Liver (tissue), 8 donors: ENCODE measurements at regions not wholly inside any gene's neighbourhood (a gene's known extent, or its start where the extent isn't known, plus 50 kb on each side); places are given as distances from the start of the nearest gene placed in this dataset. TPM values are rescaled to one million over a fixed set of nuclear protein-coding genes. Genes with fewer than 3 reads are reported as not detected.

Experiments used
- DNase-seq: peaks from one replicate; pipeline ENCODE4 v3.0.0-alpha.2; 2017; ENCODE audit warnings: low spot score
- H3K27ac ChIP-seq, 2 donors: one replicate each; pipeline ENCODE4 v1.7.0; 2013; ENCODE audit warnings: inconsistent platforms in 2 of 2, low read length in 2 of 2, control low read depth in 1 of 2, low read depth in 1 of 2, mild to moderate bottlenecking in 1 of 2
- H3K27me3 ChIP-seq, 4 donors: one replicate each; pipeline versions ENCODE4 v1.6.1 to v1.7.0; 2013; ENCODE audit warnings: low read length in 3 of 4, inconsistent platforms in 1 of 4, mild to moderate bottlenecking in 1 of 4, moderate library complexity in 1 of 4; ENCODE audit not compliant: control insufficient read depth in 4 of 4, insufficient read depth in 4 of 4
- H3K36me3 ChIP-seq, 4 donors: one replicate each; pipeline versions ENCODE4 v1.6.1 to v1.7.0; 2013; ENCODE audit warnings: low read length in 3 of 4, mild to moderate bottlenecking in 3 of 4, low read depth in 1 of 4, moderate library complexity in 1 of 4; ENCODE audit not compliant: control insufficient read depth in 4 of 4, insufficient read depth in 3 of 4
- H3K4me1 ChIP-seq, 4 donors: one replicate each; pipeline versions ENCODE4 v1.6.1 to v1.7.0; 2013; ENCODE audit warnings: low read length in 3 of 4, mild to moderate bottlenecking in 3 of 4, moderate library complexity in 1 of 4; ENCODE audit not compliant: control insufficient read depth in 4 of 4, insufficient read depth in 4 of 4
- H3K4me3 ChIP-seq, 3 donors: one replicate each; pipeline versions ENCODE4 v1.6.1 to v1.7.0; 2013; ENCODE audit warnings: low read length in 3 of 3, control low read depth in 1 of 3, low read depth in 1 of 3, mild to moderate bottlenecking in 1 of 3
- H3K9ac ChIP-seq, 2 donors: one replicate each; pipeline ENCODE4 v1.7.0; 2013; ENCODE audit warnings: low read length in 2 of 2, mild to moderate bottlenecking in 2 of 2, moderate library complexity in 2 of 2, control low read depth in 1 of 2, low read depth in 1 of 2
- H3K9me3 ChIP-seq, 4 donors: one replicate each; pipeline versions ENCODE4 v1.6.1 to v1.7.0; 2013; ENCODE audit warnings: low read length in 3 of 4; ENCODE audit not compliant: control insufficient read depth in 4 of 4
- CTCF ChIP-seq: fragments of 150-350 bp; IDR thresholded peaks from 2 replicates; pipeline ENCODE4 v1.5.1; 2017; ENCODE audit warnings: improper control_type of control experiment, low read depth, low read length; ENCODE audit not compliant: missing input control
- FOXA1 ChIP-seq: IDR thresholded peaks from 2 replicates; pipeline ENCODE4 v1.6.1; 2016; ENCODE audit warnings: antibody characterized with exemption
- FOXA2 ChIP-seq: IDR thresholded peaks from 2 replicates; pipeline ENCODE4 v1.6.1; 2016; ENCODE audit warnings: antibody characterized with exemption
- GABPA ChIP-seq, 2 donors: IDR thresholded peaks in 1 of 2; conservative IDR thresholded peaks in 1 of 2; 2 replicates each; pipeline ENCODE4 v1.6.1; 2016; ENCODE audit warnings: antibody characterized with exemption in 2 of 2, mild to moderate bottlenecking in 1 of 2, moderate library complexity in 1 of 2
- HNF4A ChIP-seq, 2 donors: conservative IDR thresholded peaks; 2 replicates each; pipeline ENCODE4 v1.6.1; 2016; ENCODE audit warnings: antibody characterized with exemption in 2 of 2, mild to moderate bottlenecking in 2 of 2
- HNF4G ChIP-seq: IDR thresholded peaks from 2 replicates; pipeline ENCODE4 v1.6.1; 2016; ENCODE audit warnings: antibody characterized with exemption
- JUND ChIP-seq, 2 donors: IDR thresholded peaks; 2 replicates each; pipeline ENCODE4 v1.6.1; 2016; ENCODE audit warnings: antibody characterized with exemption in 2 of 2
- NR2F2 ChIP-seq: IDR thresholded peaks from 2 replicates; pipeline ENCODE4 v1.6.1; 2016; ENCODE audit warnings: antibody characterized with exemption
- RXRA ChIP-seq, 2 donors: IDR thresholded peaks; 2 replicates each; pipeline ENCODE4 v1.6.1; 2017 to 2018; ENCODE audit warnings: antibody characterized with exemption in 2 of 2, mild to moderate bottlenecking in 1 of 2
- small RNA-seq: library from RNA; depleted of rRNA; stranded (forward); fragments of <200 nt; gene quantifications from one replicate; pipeline ENCODE3, GENCODE V24; 2014
- TF ChIP-seq, protein P1 (sequence below): IDR thresholded peaks from 2 replicates; pipeline ENCODE4 v1.6.1; 2016; ENCODE audit warnings: antibody characterized with exemption
- donor health status: healthy.
- donor health status: healthy.
- donor health status: healthy.
- donor health status: healthy.

DNA sequence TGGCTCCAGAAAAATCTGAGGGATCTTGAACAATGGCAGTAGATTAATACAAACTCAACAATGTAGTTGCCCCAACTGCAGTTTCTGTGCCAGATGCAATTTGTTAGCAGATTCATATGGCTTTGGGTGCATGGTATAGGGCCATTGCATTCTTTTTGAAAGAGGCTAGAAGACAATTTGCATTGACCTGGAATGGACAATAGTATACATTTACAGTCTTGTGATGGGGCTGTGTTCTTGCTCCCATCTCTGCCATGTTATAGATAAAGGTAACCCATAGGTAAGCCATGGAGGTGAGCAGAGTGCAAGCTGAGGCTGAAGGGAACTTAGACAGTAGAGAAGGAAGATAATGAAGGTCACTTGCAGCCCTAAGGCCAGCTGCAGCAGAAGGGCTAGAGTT is 50.1 kb upstream of the DIO3 start:
- H3K36me3 ChIP-seq = no peaks in the 10 kb centered on the region
- no peak overlapping the region for H3K9ac ChIP-seq
- peaks cover 0 to 11% (median 6%) of the 10 kb centered on the region in 4 donors for H3K4me1 ChIP-seq
- no peaks in the 10 kb centered on the region for H3K27me3 ChIP-seq
- H3K4me3 ChIP-seq = no peak overlapping the region
- TF ChIP-seq GABPA (IDR thresholded peaks at IDR 0.05 in 1 of 2, conservative IDR thresholded peaks at IDR 0.05 in 1 of 2) = no peak
- no peak for TF ChIP-seq FOXA1
- no peak for TF ChIP-seq HNF4A (conservative IDR thresholded peaks at IDR 0.05)
- no peak for TF ChIP-seq NR2F2
- TF ChIP-seq, protein P1, sequence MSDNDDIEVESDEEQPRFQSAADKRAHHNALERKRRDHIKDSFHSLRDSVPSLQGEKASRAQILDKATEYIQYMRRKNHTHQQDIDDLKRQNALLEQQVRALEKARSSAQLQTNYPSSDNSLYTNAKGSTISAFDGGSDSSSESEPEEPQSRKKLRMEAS = no peak
- TF ChIP-seq FOXA2 = no peak
- no peak for TF ChIP-seq HNF4G
- no peak for TF ChIP-seq JUND (IDR thresholded peaks at IDR 0.05)
- no peak for TF ChIP-seq RXRA (IDR thresholded peaks at IDR 0.05)
- TF ChIP-seq CTCF = no peak
- no peak overlapping the region for H3K27ac ChIP-seq
- no peaks in the 10 kb centered on the region for H3K9me3 ChIP-seq
- no peak for DNase-seq

Small RNA genes in the stretch of these regions (small RNA-seq; reads per million reads assigned to genes)
- gene MIR1185-1 (3.0 reads per million, percentile 90 among the genes with 10 or more reads in this experiment), gene MIR1185-2 (0.58 reads per million, percentile 62 among the genes with 10 or more reads in this experiment), gene MIR1193 (0.11 reads per million), gene MIR1197 (7.2 reads per million, percentile 93 among the genes with 10 or more reads in this experiment), gene MIR134 (90.6 reads per million, percentile 98 among the genes with 10 or more reads in this experiment), gene MIR154 (31.3 reads per million, percentile 96 among the genes with 10 or more reads in this experiment), gene MIR299 (48.5 reads per million, percentile 97 among the genes with 10 or more reads in this experiment), gene MIR300 (0.07 reads per million), gene MIR323A (65.8 reads per million, percentile 97 among the genes with 10 or more reads in this experiment), gene MIR323B (10.3 reads per million, percentile 94 among the genes with 10 or more reads in this experiment), gene MIR329-1 (not detected), gene MIR329-2 (0.27 reads per million, percentile 19 among the genes with 10 or more reads in this experiment), gene MIR369 (120 reads per million, percentile 98 among the genes with 10 or more reads in this experiment), gene MIR377 (105 reads per million, percentile 98 among the genes with 10 or more reads in this experiment), gene MIR379 (23.9 reads per million, percentile 96 among the genes with 10 or more reads in this experiment), gene MIR380 (7.0 reads per million, percentile 93 among the genes with 10 or more reads in this experiment), gene MIR381 (968 reads per million, percentile 99 among the genes with 10 or more reads in this experiment), gene MIR409 (1,387 reads per million, percentile 99 among the genes with 10 or more reads in this experiment), gene MIR411 (1,857 reads per million, percentile 99 among the genes with 10 or more reads in this experiment), gene MIR412 (11.4 reads per million, percentile 95 among the genes with 10 or more reads in this experiment), gene MIR485 (56.0 reads per million, percentile 97 among the genes with 10 or more reads in this experiment), gene MIR487A (43.6 reads per million, percentile 97 among the genes with 10 or more reads in this experiment), gene MIR487B (179 reads per million, percentile 98 among the genes with 10 or more reads in this experiment), gene MIR494 (36.7 reads per million, percentile 97 among the genes with 10 or more reads in this experiment), gene MIR495 (29.6 reads per million, percentile 96 among the genes with 10 or more reads in this experiment), gene MIR496 (7.6 reads per million, percentile 93 among the genes with 10 or more reads in this experiment), gene MIR539 (61.9 reads per million, percentile 97 among the genes with 10 or more reads in this experiment), gene MIR541 (14.7 reads per million, percentile 95 among the genes with 10 or more reads in this experiment), gene MIR543 (16.4 reads per million, percentile 95 among the genes with 10 or more reads in this experiment), gene MIR544A (0.24 reads per million, percentile 14 among the genes with 10 or more reads in this experiment), gene MIR654 (1,199 reads per million, percentile 99 among the genes with 10 or more reads in this experiment), gene MIR655 (8.6 reads per million, percentile 94 among the genes with 10 or more reads in this experiment), gene MIR656 (12.6 reads per million, percentile 95 among the genes with 10 or more reads in this experiment), gene MIR668 (8.2 reads per million, percentile 94 among the genes with 10 or more reads in this experiment), gene MIR758 (72.3 reads per million, percentile 97 among the genes with 10 or more reads in this experiment), gene MIR889 (275 reads per million, percentile 98 among the genes with 10 or more reads in this experiment), gene RF00012 (not detected), gene RF00181 (not detected), gene SNORD114-10 (8.8 reads per million, percentile 94 among the genes with 10 or more reads in this experiment), gene SNORD114-11 (25.6 reads per million, percentile 96 among the genes with 10 or more reads in this experiment), gene SNORD114-12 (68,420 reads per million, percentile 100 among the genes with 10 or more reads in this experiment), gene SNORD114-13 (27.7 reads per million, percentile 96 among the genes with 10 or more reads in this experiment), gene SNORD114-14 (402 reads per million, percentile 99 among the genes with 10 or more reads in this experiment), gene SNORD114-15 (160 reads per million, percentile 98 among the genes with 10 or more reads in this experiment), gene SNORD114-16 (0.20 reads per million), gene SNORD114-17 (522 reads per million, percentile 99 among the genes with 10 or more reads in this experiment), gene SNORD114-18 (0.15 reads per million), gene SNORD114-19 (1.8 reads per million, percentile 86 among the genes with 10 or more reads in this experiment), gene SNORD114-20 (5,647 reads per million, percentile 100 among the genes with 10 or more reads in this experiment), gene SNORD114-21 (2,020 reads per million, percentile 99 among the genes with 10 or more reads in this experiment), gene SNORD114-22 (10,225 reads per million, percentile 100 among the genes with 10 or more reads in this experiment), gene SNORD114-23 (660 reads per million, percentile 99 among the genes with 10 or more reads in this experiment), gene SNORD114-24 (32.7 reads per million, percentile 96 among the genes with 10 or more reads in this experiment), gene SNORD114-25 (5,429 reads per million, percentile 100 among the genes with 10 or more reads in this experiment), gene SNORD114-26 (not detected), gene SNORD114-27 (0.09 reads per million), gene SNORD114-28 (1,882 reads per million, percentile 99 among the genes with 10 or more reads in this experiment), gene SNORD114-29 (2.3 reads per million, percentile 88 among the genes with 10 or more reads in this experiment), gene SNORD114-30 (not detected), gene SNORD114-31 (0.38 reads per million, percentile 41 among the genes with 10 or more reads in this experiment), gene SNORD114-5 (4.9 reads per million, percentile 92 among the genes with 10 or more reads in this experiment), gene SNORD114-6 (0.89 reads per million, percentile 75 among the genes with 10 or more reads in this experiment), gene SNORD114-7 (0.11 reads per million), gene SNORD114-9 (3,371 reads per million, percentile 100 among the genes with 10 or more reads in this experiment)
